PC-9 (cell line): ENCODE measurements at regions not wholly inside any gene's neighbourhood (a gene's known extent, or its start where the extent isn't known, plus 50 kb on each side); places are given as distances from the start of the nearest gene placed in this dataset.

ENCODE experiments used
- CTCF ChIP-seq: fragments of 200-600 bp; sonication (generic); conservative IDR thresholded peaks from 2 replicates; pipeline ENCODE4 v1.6.1; 2017; ENCODE audit warnings: mixed run types, antibody characterized with exemption, mild to moderate bottlenecking, moderate library complexity
- EZH2 ChIP-seq: fragments of 200-600 bp; sonication (generic); IDR thresholded peaks from 2 replicates; pipeline ENCODE4 v1.8.0; 2017; ENCODE audit warnings: antibody characterized with exemption, low read depth

GRCh38 chr22:27654546-27655445 is 146.8 kb downstream of the MN1 start:
- TF ChIP-seq CTCF (no peak), EZH2 (no peak)
